HG02623 (cell line): ENCODE measurements at regions not wholly inside any gene's neighbourhood (a gene's known extent, or its start where the extent isn't known, plus 50 kb on each side); places are given as distances from the start of the nearest gene placed in this dataset.

Experiments
- ATAC-seq: cut with Tn5 transposase; IDR thresholded peaks from one replicate; pipeline ENCODE4 v1.9.1; 2021; ENCODE audit warnings: moderate library complexity; ENCODE audit not compliant: unreplicated experiment

GRCh38 chr2:76274160-76274559 lies 563.4 kb upstream of the GCFC2 start:
- no peak for ATAC-seq

DNA sequence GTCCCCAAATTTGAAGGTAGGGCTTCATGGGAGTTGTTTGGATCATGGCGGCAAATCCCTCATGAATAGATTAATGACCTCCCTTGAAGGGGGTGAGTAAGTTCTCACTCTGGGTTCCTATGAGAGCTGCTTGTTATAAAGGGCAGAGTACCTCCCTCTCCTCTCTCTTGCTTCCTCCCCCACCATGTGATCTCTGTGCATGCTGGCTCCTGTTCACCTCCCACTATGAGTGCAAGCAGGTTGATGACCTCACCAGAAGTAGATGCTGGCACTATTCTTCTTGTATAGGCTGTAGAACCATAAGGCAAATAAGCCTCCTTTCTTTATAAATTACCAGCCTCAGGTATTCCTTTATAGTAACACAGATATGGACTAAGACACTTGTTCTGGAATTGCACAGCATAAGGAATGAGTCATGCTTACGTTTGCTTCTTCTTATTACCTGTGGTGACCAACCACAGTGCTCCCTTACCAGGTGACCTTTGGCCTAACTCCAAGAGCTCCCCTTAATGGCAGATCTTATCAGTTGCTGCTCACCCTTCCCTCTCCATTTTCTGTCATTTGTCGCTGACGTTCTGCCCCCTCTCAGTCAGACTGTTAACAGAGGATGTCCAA lies 559.5 kb upstream of the GCFC2 start:
- no peak for ATAC-seq

GRCh38 chr2:76268902-76269620 lies 558.3 kb upstream of the GCFC2 start:
- ATAC-seq, result no peak

- ATAC-seq, result no peak
Observed at GRCh38 chr2:76268484-76268883, 557.8 kb upstream of the GCFC2 start.

- ATAC-seq, result no peak
Observed at GRCh38 chr2:76257802-76258201, 547.1 kb upstream of the GCFC2 start.

DNA sequence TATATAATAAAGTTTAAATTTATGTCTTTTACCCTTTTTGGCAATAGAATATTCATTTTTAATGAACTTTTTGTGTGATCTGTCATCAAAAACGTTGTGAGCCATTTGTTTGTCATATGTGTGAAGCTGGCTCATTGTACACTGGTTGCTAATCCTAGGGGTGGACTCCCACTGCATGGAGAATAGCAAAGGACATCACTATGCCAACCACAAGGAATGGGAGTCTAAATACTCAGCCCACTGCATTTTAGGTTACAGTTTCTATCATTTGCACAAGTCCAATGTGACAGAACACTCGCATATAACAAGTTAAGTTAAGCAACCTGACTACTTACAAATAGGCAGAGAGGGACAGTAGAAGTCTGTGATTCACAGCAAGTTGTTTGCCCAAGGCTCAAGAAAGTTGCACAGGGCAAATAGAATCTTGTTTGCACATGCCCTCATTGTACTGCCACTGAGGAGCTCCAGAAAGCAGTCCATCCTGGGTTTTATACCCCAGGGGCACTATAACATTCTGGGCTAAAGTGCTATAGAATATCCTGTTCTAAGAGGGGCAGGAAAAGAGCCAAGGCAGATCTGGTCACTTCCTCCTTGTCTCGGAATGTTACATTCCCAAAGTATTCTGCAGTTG lies 545.9 kb upstream of the GCFC2 start:
- no peak for ATAC-seq

DNA sequence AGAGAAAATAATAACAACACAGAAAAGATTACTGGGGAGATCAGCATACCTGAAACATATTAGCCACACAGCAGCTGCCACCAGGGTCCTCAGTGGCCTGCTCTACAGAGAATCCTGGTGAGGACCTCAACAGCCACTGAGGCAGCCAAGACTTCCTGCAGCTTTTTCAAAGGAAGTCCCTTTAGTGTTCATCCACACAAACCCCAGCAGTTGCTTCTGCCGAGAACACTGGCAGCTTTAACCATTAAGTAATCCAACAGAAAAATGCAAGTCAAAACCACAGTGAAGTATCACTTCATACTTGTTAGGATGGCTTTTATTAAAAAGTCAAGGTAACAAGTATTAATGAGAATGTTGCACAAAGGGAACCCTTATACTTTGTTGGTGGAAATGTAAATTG lies 542.0 kb upstream of the GCFC2 start:
- ATAC-seq, result no peak

DNA sequence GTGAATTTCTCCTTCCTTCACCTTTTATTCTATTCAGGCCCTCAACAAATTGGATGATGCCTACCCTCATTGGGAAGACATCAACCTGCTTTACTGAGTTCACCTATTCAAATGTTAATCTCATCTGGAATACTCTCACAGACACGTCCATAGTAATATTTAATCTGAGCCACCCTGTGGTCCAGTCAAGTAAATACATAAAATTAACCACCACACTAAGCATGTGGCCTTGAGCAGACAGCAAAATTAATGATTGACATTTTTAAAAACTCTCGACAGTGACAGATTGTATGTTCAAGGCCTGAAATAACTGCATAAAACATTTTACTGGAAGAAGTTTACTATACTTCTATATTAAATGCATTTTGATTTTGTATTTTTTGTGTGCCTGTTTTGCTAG lies 540.6 kb upstream of the GCFC2 start:
- ATAC-seq, result no peak

DNA sequence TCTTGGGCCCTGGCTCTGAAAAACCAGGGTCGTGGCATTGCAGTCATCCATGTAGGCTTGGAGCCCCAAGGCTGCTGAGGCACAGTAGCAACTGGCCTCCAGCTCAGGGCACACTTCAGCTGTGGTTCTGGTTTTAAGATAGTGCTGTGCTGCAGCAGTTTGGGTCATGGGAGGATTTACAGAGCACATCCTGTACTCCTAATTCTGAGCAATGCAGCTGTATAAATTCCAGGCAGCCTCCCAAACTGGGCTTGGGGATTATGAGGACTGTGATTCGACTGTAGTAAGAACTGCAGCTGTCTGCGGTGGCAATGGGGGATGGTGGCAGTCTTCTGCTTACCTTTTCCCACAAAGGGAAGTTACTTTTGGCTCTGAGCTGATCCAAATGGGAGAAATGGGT lies 536.3 kb upstream of the GCFC2 start:
- no peak for ATAC-seq

- ATAC-seq, result no peak
Observed at GRCh38 chr2:76211991-76212985, 501.6 kb upstream of the GCFC2 start.

- ATAC-seq, result no peak
Observed at GRCh38 chr2:76210551-76210950, 499.8 kb upstream of the GCFC2 start.

DNA sequence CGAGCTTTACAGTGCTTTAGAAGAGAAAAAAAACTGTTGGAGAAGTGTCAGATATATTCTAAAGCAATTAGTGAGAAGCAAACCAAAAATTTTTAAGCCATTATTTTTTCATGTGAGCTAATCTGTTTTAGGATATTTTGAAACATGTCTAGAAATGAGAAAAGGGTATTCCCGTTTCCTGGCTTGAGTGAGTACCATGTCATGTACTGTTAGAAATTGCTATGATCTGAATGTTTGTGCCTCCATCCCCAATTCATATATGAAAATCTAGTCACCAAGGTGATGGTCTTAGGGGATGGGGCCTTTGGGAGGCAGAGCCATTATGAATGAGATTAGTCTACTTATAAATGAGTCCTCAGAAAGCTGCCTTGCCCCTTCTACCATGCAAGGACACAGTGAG lies 493.3 kb upstream of the GCFC2 start:
- no peak for ATAC-seq

DNA sequence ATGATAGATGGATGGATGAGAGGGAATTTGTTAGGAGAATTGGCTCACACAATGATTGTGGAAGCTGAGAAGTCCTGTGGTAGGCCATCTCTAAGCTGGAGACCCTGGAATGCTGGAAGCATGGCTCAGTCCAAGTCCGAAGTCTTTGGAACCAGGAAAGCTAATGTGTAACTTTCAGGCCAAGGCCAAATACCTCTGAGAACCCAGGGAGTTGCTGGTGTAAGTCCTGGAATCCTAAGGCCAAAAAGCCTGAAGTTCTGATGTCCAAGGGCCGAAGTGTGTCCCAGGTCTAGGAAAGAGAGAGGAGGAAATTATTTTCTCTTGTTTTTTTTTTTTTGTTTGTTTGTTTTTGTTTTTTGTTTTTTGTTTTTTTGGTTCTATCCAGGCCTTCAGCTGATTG lies 492.2 kb upstream of the GCFC2 start:
- ATAC-seq, result no peak

- ATAC-seq, result no peak
Observed at GRCh38 chr2:76197842-76198448, 487.2 kb upstream of the GCFC2 start.

- no peak for ATAC-seq
Observed at GRCh38 chr2:76197428-76197827, 486.7 kb upstream of the GCFC2 start.

GRCh38 chr2:76194031-76194775 lies 483.5 kb upstream of the GCFC2 start:
- ATAC-seq, result no peak

- no peak for ATAC-seq
Observed at GRCh38 chr2:76193089-76193488, 482.4 kb upstream of the GCFC2 start.

- no peak for ATAC-seq
Observed at GRCh38 chr2:76188334-76189008, 477.8 kb upstream of the GCFC2 start.

GRCh38 chr2:76187415-76187814 lies 476.7 kb upstream of the GCFC2 start:
- no peak for ATAC-seq

- no peak for ATAC-seq
Observed at GRCh38 chr2:76180676-76181075, 470.0 kb upstream of the GCFC2 start.
